ENCODE measurements at regions not wholly inside any gene's neighbourhood (a gene's known extent, or its start where the extent isn't known, plus 50 kb on each side); places are given as distances from the start of the nearest gene placed in this dataset.

- TF ChIP-seq, protein P1, sequence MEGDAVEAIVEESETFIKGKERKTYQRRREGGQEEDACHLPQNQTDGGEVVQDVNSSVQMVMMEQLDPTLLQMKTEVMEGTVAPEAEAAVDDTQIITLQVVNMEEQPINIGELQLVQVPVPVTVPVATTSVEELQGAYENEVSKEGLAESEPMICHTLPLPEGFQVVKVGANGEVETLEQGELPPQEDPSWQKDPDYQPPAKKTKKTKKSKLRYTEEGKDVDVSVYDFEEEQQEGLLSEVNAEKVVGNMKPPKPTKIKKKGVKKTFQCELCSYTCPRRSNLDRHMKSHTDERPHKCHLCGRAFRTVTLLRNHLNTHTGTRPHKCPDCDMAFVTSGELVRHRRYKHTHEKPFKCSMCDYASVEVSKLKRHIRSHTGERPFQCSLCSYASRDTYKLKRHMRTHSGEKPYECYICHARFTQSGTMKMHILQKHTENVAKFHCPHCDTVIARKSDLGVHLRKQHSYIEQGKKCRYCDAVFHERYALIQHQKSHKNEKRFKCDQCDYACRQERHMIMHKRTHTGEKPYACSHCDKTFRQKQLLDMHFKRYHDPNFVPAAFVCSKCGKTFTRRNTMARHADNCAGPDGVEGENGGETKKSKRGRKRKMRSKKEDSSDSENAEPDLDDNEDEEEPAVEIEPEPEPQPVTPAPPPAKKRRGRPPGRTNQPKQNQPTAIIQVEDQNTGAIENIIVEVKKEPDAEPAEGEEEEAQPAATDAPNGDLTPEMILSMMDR (IDR thresholded peaks at IDR 0.05 in 2 of 3, conservative IDR thresholded peaks at IDR 0.05 in 1 of 3; ENCODE audit: borderline replicate concordance in 1 of 3, insufficient read depth in 1 of 3, low read depth in 2 of 3, low read length in 2 of 3) = no peak
- TF ChIP-seq SRF (IDR thresholded peaks at IDR 0.05; ENCODE audit: low read depth) = no peak
- TF ChIP-seq EZH2 (IDR thresholded peaks at IDR 0.05) = no peak
- TF ChIP-seq POLR2AphosphoS5 (IDR thresholded peaks at IDR 0.05; ENCODE audit: low read depth, low read length) = no peak
Measured at GRCh38 chr2:120972286-120972685, 236.6 kb downstream of the GLI2 start.
